Stimulated activated CD4-positive, alpha-beta T cell treated with anti-CD3 and anti-CD28 coated beads, Interleukin-1b, Interleukin-23, amount 100 ng/mL, for 48 hours (primary cell): ENCODE measurements at regions not wholly inside any gene's neighbourhood (a gene's known extent, or its start where the extent isn't known, plus 50 kb on each side); places are given as distances from the start of the nearest gene placed in this dataset.

ENCODE experiments used
- DNase-seq: peaks from one replicate; pipeline ENCODE4 v3.0.0-alpha.2; 2020

DNA sequence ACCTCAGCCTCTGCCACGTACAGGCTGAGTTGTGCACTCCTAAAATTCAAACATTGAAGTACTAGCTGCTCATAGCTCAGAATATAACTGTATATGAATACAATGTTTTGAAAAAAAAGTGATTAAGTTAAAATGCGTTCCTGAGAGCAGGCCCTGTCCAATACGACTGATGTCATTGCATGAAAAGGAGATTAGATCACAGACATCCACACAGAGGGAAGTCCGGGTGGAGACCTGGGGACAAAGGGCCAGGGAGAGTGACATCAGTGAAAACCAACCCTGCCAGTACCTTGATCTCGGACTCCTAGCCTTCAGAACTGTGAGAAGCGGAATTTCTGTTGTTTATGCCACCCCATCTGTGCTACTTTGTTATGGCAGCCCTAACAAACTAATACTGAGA, 311.4 kb upstream of the NR2F2 start:
- DNase-seq, result no peak

DNA sequence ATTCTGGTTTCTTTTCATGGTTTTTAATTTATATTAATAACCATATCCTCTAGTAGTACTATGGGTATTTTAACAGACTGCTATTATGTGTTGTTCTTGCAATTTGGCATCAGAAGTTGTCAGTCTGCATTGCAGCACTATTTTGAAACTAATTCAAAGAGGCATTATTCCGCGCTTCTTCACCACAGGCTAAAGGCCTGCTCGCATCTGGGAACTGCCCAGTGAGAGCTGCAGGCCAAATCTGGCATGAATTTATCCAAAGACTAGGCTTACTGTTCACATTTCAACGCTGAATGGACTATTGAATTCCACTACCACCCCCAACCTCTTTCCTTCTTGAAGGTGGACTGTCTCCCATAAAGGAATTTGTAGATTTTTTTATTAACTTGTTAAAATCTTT, 310.4 kb upstream of the NR2F2 start:
- DNase-seq, result no peak

DNA sequence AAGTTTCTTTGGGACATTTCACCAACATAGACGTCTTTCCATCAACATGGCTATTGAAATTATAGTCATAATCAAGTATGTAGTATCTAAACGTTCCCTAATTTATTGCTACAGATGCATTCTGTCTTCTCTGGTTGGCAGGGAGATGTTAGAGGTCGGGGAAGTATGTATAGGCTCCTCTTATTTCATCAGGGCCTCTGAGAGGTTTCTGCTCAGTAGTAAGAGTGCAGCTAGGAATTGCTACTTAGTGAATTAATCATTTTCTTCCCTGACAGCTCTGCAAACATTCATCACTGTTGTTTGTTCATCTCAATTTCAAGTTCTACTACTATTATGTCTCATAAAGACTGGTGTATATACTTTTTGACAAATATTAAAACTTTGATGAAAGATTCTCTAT, 309.7 kb upstream of the NR2F2 start:
- no peak for DNase-seq

DNA sequence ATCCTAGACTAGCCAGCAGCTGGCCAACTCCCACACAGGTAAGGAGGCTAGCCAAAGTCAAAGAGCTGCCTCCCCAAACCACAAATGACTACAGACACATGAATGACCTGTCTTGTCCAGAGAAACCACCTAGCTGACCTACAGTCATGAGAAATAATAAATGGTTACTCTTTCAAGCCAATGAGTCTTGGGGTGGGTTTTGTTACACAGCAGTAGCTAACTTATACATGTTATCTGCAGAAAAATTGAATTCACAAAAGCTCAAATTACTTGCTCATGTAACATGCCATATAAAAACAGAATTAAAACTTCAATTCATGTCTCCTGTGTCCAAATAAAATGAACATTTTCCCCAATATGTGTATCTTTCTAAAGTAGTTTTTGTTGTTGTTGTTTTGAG, 307.4 kb upstream of the NR2F2 start:
- DNase-seq, result no peak

DNA sequence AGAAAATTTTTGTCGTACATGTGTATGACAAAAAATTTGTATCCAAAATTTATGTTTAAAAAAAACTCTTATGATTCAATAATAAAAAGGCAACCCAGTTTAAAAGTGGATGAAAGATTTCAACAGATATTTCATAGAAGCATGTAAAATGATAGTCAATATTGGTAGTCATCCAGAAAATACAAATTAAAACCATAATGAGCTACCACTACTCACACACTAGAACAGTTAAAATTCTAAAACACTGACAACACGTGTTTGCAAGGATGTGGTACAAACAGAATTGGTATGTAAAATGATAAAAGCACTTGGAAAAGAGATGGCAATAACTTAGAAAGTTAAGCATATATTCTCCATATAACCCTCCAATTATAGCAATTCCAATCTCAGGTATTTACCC, 303.0 kb upstream of the NR2F2 start:
- no peak for DNase-seq

DNA sequence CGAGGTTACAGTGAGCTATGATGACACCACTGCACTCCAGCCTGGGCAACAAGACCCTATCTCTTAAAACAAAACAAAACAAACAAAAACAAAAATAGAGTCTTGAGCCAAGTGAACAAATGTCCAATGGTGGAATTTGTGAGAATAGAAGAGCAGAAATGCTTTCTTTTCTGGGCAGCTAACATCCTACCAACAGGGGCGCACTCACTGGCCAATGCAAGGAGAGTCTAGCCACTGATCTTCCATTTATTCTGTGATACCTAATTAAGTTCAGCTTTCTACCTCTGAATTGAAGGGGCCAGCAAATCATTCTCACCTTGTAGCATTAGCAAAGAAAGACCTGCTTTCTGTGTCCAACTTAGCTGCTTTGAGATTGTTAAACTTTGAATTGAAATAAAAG, 301.9 kb upstream of the NR2F2 start:
- no peak for DNase-seq

DNA sequence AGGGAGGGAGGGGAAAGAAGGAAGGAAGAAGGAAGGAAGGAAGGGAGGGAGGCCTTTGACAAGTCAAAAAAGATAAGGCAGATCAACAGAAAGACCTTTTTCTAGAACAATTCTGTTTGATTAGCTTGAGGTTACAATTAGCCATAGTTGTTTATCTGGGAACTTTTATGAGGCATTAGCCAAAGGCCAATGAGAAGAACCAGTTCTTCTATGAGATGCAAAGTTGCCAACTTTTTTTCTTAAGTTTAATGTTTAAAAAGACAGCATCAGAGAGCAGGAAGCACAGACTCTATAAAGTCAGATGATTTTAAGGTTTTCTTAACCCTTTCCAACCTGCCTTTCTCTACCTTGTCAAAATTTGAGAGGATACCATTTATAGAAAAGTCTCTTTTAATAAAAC, 301.3 kb upstream of the NR2F2 start:
- no peak for DNase-seq

DNA sequence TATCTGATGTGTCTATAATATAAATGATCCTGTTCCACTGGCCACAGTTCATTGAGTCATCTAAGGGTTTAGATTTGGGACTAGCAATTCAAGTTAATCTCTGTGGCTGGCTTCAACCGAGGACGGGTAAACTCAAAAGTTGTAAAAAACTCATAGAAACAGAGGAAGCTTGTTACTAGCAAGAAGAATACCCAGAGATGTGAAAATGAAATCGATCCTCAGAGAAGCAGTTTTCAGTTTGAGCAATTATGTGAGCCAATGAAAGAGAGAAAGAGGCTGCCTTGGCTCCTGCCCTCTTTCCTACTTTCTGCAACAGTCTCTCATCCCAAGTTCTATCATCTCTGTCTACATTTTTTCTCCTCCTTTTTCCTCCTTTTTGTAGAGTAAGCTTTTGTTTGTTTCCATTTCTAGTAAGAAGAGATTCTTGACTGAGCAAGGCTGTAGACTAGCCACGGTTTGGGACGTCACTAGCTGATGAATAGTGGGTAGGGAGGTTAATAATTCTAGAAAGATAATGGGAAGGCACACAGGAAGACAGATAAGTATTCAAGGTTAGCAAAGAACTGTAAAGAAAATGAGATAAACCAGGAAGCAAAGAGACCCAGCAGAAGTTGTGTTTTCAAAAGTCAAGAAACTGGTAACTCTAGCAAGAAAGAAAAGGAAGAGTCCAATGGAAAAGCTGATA, 298.9 kb upstream of the NR2F2 start:
- no peak for DNase-seq

DNA sequence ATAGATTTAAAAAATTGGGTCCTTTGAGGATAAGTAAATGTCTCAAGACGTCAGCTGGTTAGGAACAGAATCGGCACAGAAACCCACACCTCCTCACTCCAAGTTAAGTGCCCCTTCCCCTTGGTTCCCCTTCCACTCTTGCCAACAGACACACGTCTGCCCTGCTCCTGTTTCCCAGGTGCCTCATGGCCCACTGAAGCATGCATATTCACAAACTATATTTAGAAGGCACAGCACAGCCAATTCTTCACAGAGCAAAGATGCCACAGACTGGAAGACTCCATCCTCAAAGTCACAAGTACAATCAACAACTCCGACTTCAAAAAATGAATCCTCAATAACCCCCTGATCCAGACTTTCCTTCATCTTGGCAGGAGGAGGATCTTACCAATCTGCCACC, 295.4 kb upstream of the NR2F2 start:
- no peak for DNase-seq

DNA sequence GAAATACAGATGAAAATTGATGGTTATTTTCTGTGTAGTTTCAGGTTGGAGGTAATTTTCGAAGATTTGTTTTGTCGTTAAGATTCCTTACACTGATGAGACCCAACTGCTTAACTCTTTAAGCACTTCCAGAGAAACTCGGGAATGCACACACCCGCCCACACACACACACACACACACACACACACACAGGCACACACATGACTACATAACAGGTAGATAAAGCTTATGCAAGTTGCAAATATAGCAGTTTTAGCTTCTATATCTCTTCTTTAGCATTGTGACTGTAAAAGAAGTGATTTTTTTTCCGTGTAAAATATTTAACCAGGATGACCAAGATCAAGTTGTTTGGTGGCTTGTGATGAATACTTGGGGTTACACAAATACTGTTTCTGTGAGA, 294.9 kb upstream of the NR2F2 start:
- DNase-seq, result no peak

DNA sequence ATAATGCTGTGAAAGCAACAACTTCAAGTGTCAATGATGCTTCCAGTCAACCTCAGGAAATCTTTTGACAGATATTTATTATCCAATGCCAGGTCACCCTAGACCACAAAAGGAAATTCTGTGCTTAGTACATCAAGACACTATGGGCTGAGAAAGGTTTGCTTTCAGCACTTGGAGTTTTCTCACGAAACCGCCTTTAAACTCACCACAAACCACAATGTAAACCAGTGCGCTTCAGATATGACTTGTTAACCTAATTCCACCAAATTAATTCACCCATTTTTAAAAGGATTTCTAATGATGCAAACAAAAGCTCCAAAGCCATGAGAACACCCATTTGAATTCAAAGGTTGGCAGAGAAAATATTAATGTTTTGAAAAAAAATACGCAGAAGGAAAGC, 292.9 kb upstream of the NR2F2 start:
- DNase-seq, result no peak

DNA sequence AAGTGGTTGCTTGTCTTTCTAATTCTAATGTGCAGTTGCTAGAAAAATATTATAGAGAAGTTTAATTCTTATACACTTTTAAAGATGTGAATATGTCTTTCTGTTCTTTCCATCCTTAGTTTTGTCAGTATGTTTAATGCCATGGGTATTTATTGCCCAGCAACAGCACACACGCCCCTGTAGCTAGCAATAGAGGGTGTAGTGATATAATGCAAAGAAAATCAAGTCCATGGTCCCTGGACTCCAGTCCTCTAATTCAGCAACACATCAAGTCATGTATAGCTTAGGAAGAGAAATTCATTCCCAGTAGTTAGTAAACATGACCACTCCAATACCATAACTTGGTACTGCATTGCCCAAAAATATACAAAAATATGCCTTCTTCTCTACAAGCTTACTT, 292.4 kb upstream of the NR2F2 start:
- no peak for DNase-seq

DNA sequence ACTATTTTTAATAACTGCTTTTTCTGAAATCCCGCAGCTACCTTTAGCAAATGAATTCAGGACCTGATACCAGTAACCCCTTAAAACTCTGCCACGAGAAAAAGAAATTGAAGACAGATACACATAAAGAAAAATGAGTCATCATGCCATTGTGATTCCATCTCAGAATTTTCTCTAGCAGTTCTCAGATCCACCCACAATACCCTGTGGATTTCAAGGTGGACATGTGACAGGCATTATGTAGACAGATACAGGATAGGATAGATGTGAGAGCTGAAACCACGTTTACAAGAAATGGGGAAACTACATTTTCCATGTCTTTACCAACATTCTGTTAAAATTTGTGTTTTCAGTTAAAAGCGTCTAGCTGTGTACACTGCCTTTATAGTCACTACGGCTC, 291.9 kb upstream of the NR2F2 start:
- DNase-seq, result no peak

DNA sequence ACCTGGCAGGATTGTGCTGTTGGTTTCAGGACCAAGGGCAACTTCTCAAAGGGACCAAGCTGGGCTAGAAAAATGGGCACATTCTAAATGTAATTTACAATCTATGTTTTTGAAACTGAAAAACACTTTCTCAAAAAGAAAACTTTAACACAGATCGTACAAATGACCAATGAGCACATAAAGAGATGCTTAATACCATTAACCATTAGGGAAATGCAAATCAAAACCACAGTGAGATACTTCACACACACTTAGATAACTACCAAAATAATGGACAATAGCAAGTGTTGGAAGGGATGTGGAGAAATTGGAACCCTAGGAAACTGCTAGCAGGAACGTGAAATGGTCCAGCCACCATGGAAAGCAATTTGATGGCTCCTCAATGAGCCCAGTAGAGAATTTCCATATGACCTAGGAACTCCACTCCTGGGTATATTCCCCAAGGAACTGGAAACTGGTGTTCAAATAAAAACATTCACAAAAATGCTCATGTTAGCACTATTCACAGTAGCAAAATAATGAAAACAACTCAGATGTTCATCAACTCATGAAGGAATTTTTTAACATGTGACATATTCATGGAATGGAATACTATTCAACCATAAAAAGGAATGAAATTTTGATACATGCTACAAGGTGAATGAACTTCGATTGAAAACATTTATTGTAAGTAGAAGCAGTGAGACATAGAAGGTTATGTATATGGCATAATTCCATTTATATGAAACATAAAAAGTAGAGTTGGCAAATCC, 288.3 kb upstream of the NR2F2 start:
- no peak for DNase-seq

DNA sequence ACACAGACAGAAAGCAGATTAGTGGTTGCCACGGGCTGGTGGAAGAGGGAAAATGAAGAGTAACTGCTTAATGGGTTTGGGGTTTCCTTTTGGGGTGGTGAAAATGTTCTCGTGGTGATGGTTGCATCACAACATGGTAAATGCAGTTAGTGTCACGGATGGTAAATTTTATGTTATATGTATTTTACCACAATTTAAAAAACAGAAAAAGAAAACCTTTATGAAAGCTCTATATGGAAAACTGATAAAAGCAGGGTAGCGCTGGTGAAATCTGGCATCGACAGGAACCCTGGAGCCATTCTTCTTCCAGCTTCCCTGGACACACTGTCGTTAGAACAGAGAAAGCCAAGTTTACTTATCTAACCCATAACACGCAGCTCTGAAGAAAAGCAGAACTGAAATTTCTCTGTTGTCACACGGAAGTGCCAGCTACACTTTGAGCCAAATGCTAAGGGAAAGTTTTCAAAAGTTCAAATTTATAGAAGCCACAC, 287.7 kb upstream of the NR2F2 start:
- no peak for DNase-seq

DNA sequence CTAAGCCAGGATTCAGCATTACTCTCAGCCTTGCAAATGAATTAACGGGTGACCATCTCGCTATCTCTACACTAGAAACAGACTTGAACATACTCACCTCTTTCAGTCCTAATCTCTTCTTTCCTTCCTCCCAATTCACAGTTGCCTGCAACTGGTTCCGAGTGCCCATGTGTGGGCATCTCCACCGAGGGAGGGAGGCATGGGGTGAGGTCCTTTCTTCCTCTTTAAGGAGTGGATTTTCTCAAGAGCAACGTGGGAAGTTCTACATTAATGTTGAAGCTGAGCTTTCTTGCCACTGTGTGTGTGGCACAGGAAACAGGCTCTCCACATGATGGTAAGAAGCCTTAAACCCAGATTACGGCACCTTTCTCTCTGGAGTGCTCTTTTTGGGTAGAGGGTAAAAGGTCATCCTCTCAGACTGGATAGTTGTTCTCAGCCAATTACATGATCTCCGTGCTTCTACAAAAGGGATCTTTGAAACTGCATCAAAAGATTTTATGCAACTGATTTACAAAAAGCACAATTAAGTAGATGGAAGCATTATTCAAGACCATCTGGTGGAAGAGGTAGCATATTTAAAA, 286.8 kb upstream of the NR2F2 start:
- DNase-seq, result no peak

DNA sequence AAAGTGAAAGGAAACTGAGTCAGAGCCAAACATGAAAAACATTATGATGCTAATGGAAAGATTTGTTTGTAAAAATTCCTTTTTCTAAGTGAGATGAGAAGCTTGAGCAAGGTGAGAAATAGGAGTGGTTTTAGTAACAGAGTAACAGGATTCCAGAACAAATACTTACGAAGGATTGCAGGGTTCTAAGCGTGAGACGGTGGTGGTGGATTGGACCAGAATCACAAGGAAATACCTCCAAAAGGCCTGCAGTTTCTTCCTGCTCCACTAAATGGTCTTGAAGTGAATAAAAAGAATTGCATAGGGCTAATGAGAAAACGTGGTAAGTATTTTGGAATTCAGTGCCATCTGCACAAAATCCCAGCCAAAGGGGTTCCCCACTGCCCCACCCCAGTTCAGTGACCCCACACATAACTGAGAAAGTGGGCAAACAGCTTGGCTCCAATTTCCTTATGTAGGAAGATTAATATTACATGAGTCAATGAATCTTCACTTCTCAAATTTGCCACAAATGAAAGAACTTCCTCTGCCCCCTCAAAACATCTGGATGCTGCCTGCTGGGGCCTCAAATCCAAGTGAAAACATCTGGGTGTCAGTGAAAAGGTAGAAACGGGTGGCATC, 283.8 kb upstream of the NR2F2 start:
- DNase-seq, result no peak

DNA sequence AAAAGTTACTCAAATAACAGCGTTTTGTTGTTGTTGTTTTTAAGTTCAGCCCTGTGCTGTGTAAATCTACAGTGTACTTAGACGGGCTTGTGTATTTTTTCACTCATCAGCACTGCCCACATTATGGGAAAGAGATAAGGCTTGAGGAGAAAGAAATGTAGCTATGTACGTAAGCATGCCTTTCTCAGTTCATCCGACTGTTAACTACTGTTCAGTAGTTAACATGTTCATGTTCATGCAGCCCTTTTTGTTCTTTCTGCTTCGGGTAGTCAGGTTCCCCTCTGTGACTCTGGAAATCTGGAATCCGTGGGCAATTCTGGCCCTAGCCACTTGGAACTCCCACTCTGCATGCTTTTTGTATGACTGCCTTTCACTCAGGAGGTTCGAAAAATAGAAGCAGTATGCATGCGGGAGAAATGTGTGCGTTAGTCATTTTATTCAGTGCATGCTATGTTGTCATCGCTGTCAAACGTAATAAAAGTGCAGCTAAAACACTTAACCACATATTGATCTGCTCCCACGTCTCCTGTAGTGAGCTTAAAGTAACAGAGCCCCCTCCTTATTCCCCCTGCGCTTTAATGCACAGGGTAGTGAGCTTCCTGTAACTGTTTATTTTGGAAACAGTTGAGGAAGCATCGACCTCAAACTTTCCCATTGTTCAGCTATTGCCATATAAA, 283.1 kb upstream of the NR2F2 start:
- no peak for DNase-seq

DNA sequence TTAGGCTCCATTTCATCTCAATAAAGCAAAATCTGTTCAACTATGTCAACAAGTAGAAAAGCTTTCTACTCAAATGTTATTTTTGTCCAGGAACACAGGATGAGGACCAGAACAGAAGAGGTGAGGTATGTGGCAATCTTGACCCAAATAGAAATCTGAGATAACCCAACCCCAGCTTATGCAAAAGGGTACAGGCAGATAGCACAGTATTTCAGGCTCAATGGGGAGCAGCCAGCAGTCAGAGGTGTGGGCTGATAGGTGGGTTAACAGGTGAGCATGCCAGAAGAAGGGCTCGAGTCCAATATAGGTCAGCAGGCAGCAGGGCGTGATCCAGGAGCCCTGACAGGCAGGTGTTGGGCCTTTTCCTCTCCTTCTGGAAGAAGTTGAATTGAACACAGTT, 281.2 kb upstream of the NR2F2 start:
- DNase-seq, result no peak

DNA sequence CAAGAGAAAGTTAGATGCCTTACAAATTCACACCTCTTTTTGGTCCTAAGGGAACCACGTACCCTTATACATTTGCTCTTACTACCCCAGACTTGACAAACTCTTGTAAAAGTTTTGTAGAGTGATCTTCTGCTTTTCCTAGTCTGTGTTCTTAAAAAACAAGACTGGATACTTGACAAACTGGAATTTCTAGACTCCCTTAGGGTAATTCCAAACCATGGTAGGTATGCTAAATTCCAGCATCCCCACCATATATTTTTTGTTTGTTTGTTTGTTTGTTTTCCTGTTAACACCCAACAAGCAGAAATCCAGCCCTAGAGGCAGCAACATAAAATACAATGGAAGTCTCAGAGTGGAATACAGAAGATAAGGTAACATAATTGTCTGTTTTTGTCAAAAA, 280.7 kb upstream of the NR2F2 start:
- DNase-seq, result no peak

DNA sequence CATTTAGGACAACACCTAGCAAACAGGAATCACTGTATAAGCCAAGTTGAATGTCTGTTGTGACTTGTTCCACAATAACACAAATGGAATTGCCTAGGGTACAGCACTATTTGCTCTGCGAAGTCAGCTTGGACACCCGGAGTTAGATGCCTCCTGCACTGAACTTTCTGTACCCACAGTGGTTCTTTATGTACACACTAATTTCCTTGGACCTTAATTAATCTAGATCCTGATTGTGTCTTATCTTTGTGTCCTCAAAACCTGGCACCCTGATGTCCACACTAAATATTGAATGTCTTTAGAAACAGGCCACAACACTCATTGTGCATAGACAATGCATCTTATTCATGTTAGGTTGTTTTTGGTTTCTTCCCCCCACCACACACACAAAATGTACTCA, 278.9 kb upstream of the NR2F2 start:
- no peak for DNase-seq

DNA sequence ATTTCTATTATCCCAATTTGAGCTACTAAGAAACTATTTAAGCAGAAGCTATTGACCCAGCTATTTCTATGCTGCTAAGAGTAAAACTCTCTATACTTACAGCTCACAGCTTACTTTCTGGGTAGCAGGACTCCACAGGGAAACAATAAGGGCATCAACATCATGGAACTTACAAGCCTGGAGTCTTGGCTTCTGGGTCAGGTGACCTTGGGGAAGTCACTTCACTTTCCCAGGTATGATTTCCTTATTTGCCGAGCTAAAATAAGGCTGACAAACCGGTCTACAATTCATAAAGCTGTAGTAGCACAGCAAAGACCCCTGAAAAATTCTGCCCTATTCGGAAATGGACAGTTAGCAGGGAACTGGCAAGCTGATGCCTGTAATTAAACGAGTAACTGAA, 278.3 kb upstream of the NR2F2 start:
- DNase-seq, result no peak

DNA sequence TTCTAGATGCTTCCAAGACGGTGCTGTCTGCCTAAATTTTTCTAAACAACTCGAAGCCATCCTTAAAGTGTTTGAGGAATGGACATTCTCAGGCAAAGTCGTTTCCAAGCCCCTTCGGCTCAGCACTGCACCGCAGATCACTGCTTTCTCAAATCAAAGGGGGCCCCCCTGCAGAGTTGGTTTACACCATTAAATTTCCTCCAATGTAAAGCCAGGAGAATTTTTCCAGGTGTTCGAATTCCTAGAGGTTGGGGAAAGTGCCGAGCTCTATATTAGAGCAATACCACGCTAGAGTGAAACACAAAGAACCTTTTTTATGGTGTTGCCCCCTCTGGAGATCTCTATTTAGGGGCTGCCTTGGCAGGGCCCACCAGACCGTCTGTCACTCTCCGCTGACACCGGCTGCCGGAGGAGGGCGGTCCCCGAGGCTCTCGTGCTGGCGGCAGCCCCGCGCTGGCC, 277.9 kb upstream of the NR2F2 start:
- no peak for DNase-seq
